OCI-LY3 (cell line): ENCODE measurements at regions not wholly inside any gene's neighbourhood (a gene's known extent, or its start where the extent isn't known, plus 50 kb on each side); places are given as distances from the start of the nearest gene placed in this dataset.

Source experiments
- EZH2phosphoT487 ChIP-seq: fragments of 200-600 bp; shearing (Covaris generic); IDR thresholded peaks from 2 replicates; pipeline ENCODE4 v1.6.1; 2018; ENCODE audit warnings: antibody characterized with exemption, mixed run types, low read depth
- TF ChIP-seq, protein P1 (sequence below): fragments of 200-600, 300-600 bp; sonication (generic); IDR thresholded peaks from 2 replicates; pipeline ENCODE4 v1.5.1; 2014; ENCODE audit warnings: antibody characterized with exemption, low read length, low read depth

DNA sequence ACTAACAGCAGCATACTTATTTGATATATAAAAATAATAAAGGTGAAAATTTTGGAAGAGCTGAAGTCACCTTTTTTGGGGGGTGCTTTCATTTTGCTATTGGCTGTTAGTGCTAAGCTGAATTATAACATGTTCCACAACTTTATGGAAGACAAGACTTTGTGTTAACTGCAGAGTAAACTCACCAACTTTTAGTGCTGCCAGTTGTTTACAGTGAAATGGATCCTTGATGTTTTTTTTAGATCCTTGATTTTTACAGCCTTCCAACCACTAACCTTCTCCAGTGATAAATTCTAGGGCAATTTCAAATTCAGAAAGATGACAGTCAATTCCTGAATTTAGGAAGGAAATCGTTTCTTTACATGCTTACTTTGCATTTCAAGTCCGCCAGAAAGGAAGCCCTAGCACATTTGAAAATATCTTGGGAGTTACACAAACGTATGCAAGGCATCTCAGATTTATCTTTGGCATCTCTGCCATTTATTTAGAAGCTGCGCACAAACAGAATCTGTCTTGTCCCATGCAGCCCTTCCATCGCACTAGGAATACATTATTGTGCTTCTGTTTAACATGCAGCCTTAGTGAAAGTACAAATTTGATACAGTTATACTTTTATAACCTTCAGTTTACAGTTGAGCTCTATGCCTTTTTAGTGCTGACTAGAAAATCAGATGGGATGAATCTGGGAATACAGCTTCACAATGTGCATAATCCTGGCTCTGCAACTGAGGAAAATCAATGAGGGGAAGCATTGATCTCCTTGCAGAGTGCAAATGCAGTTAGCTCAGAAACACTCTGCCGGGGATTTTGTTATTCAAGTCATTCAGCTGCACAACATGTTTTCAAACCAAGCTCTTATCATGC lies 142.4 kb upstream of the ZNF608 start:
- TF ChIP-seq EZH2phosphoT487: no peak
- TF ChIP-seq, protein P1, sequence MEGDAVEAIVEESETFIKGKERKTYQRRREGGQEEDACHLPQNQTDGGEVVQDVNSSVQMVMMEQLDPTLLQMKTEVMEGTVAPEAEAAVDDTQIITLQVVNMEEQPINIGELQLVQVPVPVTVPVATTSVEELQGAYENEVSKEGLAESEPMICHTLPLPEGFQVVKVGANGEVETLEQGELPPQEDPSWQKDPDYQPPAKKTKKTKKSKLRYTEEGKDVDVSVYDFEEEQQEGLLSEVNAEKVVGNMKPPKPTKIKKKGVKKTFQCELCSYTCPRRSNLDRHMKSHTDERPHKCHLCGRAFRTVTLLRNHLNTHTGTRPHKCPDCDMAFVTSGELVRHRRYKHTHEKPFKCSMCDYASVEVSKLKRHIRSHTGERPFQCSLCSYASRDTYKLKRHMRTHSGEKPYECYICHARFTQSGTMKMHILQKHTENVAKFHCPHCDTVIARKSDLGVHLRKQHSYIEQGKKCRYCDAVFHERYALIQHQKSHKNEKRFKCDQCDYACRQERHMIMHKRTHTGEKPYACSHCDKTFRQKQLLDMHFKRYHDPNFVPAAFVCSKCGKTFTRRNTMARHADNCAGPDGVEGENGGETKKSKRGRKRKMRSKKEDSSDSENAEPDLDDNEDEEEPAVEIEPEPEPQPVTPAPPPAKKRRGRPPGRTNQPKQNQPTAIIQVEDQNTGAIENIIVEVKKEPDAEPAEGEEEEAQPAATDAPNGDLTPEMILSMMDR: no peak
